GM06990 (cell line): ENCODE measurements at regions not wholly inside any gene's neighbourhood (a gene's known extent, or its start where the extent isn't known, plus 50 kb on each side); places are given as distances from the start of the nearest gene placed in this dataset.

Experiments used
- DNase-seq: peaks from one replicate; pipeline ENCODE4 v3.0.0-alpha.2; 2011; ENCODE audit not compliant: insufficient read length; ENCODE audit errors: extremely low read depth
- H3K27me3 ChIP-seq: replicated peaks from 2 replicates; pipeline ENCODE4 v1.6.0; 2011; ENCODE audit warnings: low read length; ENCODE audit not compliant: control insufficient read depth, insufficient read depth
- H3K36me3 ChIP-seq: 2 replicates; pipeline ENCODE4 v1.5.1; 2011; ENCODE audit warnings: low read length; ENCODE audit not compliant: control insufficient read depth, insufficient read depth
- H3K4me3 ChIP-seq: replicated peaks from 2 replicates; pipeline ENCODE4 v1.5.1; 2011; ENCODE audit warnings: low read depth, mild to moderate bottlenecking, control low read depth, low read length
- CTCF ChIP-seq: IDR thresholded peaks from 2 replicates; pipeline ENCODE4 v1.5.1; 2011; ENCODE audit warnings: low read length, control low read depth, mild to moderate bottlenecking, inconsistent platforms; ENCODE audit not compliant: insufficient read depth, poor library complexity, severe bottlenecking

GRCh38 chr18:57961411-57961810 lies 82.6 kb upstream of the NEDD4L start:
- Histone ChIP-seq H3K4me3 (no peak overlapping the region), H3K27me3 (no peaks in the 10 kb centered on the region), H3K36me3 (no peaks in the 10 kb centered on the region)
- TF ChIP-seq CTCF, result no peak
- DNase-seq, result no peak

GRCh38 chr18:57959278-57959677 lies 84.7 kb upstream of the NEDD4L start:
- no peaks in the 10 kb centered on the region for H3K36me3 ChIP-seq
- TF ChIP-seq CTCF, result peak; percentile 58
- no peak overlapping the region for H3K4me3 ChIP-seq
- no peaks in the 10 kb centered on the region for H3K27me3 ChIP-seq
- DNase-seq, result no peak

- DNase-seq, result no peak
- Histone ChIP-seq H3K27me3 (no peaks in the 10 kb centered on the region), H3K36me3 (no peaks in the 10 kb centered on the region), H3K4me3 (no peak overlapping the region)
- TF ChIP-seq CTCF, result no peak
These were observed 86.8 kb upstream of the NEDD4L start for GRCh38 chr18:57957210-57957609.

- no peak for TF ChIP-seq CTCF
- no peak overlapping the region for H3K4me3 ChIP-seq
These were observed 87.5 kb upstream of the NEDD4L start for GRCh38 chr18:57956491-57956890.

GRCh38 chr18:57954935-57955334 lies 89.1 kb upstream of the NEDD4L start:
- no peak for DNase-seq
- H3K27me3 ChIP-seq, result no peaks in the 10 kb centered on the region
- no peaks in the 10 kb centered on the region for H3K36me3 ChIP-seq
- no peak overlapping the region for H3K4me3 ChIP-seq
- no peak for TF ChIP-seq CTCF

More at GRCh38 chr18:57956491-57956890, 87.5 kb upstream of the NEDD4L start:
- Histone ChIP-seq H3K27me3 (no peaks in the 10 kb centered on the region), H3K36me3 (no peaks in the 10 kb centered on the region)
- DNase-seq, result no peak

- Histone ChIP-seq H3K27me3 (no peaks in the 10 kb centered on the region), H3K4me3 (no peak overlapping the region), H3K36me3 (no peaks in the 10 kb centered on the region)
- TF ChIP-seq CTCF, result no peak
- no peak for DNase-seq
These were observed 90.1 kb upstream of the NEDD4L start for GRCh38 chr18:57953883-57954282.
